GM19395 (cell line): ENCODE measurements at regions not wholly inside any gene's neighbourhood (a gene's known extent, or its start where the extent isn't known, plus 50 kb on each side); places are given as distances from the start of the nearest gene placed in this dataset.
"Not testable (repeated sequence)": the region's sequence is repeated elsewhere in the genome, so short reads cannot be mapped to it uniquely, and the experiment has no call there.

Experiments
- ATAC-seq: cut with Tn5 transposase; IDR thresholded peaks from one replicate; pipeline ENCODE4 v1.9.1; 2021; ENCODE audit warnings: mild to moderate bottlenecking, moderate library complexity; ENCODE audit not compliant: unreplicated experiment

DNA sequence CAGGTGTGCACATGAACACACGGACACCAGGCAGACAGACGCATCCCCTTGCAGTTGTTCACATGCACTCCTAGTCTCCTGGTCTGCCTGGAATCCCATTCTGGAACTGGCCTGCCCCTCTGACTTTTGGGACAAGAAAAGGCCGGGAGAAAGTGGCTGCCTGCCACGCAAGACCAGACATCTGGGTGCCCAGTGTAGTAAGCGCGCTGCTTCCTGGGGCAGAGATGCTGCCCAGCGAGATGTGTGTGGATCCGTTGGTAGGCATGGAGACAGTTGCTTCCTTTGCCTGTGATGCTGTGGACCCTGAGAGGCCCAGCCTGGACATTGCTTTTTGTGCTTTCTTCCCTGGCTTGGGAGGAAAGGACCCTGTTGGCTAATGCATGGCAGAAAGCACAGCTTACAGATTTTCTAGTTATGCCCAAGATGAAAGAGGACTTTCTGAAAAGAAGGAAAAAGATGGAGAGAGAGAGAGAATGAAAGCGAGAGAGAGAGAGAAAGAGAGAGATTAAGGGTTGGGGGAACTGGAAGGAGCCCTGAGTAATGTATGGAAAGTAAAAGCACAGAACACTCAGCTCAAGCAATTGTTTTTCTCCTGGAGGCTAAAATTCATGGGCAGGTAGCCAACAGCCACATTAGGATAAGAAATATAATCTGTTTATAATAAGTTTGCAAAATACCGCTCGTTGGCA lies 235.3 kb downstream of the BCL2L11 start:
- ATAC-seq = not testable (repeated sequence)

DNA sequence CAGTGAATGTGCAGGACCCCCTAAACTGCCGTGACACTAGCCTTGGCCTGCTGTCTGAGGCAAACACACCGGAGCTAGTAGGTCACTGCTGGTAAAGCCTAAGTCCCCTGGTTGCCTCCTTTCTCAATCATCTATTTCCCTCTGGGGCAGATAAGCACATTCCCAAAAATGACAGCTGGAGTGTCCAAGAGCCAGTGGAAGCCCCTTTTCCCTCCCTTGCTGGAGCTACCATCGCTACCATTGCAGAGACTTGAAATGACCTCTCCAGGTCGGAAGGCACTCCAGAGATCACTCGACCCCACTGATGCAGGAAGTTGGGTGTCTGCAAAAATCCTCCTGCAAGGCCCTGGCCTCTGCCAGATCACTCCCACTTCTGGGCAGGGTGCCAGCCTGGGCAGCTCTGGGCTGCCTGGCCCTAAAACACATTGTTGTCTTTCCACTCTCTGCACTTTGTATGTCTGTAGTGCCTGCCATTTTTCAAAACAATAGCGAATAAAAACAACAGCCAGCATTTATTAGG lies 235.9 kb downstream of the BCL2L11 start:
- not testable (repeated sequence) for ATAC-seq

DNA sequence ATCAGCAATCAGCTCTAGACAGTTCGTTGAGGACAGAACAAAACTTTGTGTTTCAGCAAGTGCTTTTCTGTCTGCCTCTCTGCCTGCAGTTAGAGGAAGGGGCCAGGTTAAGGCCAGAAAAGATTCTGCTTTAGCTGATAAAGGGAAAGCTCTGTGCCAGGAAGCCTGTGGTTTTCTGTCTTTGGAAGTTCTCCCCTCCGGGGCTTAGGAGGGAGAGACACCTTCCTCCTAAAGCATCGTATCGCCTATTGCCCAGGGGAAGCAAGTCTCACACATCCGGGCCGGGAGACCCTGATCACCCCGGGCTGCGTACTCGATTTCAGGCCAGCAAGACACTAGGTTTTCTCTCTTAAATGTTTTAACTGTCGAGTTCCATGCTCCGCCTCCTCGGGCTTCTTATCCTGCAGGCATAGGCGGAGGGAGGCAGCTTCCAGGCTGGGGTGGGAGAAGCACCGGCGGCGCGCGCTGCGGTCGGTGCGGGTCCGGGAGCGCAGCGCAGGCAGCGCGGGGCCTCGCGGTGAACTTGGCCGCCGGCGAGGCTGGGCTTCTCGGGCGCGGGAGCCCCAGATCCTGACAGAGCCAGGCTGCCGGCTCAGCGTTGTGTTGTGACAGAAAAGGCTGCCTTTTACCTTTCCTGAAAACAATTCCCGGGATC lies 245.4 kb downstream of the BCL2L11 start:
- not testable (repeated sequence) for ATAC-seq

DNA sequence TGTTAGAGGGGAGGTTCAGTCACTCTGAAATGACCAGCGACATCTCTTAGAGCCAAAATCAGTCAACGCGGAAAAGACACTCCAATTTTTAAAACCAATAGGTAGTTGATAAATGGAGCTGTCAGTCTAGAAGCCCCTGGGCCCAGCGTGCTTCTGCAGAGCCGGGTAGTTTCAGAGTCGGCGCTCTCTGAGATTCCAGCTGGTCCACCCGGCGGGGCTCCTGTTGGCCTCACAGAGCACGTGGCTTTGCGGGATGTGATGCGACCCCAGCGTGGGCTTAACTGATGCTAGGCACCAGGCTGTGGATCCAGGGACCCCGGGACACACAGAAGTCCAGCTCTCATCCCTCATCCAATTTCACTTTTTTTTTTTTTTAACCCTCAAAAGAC lies 245.9 kb downstream of the BCL2L11 start:
- not testable (repeated sequence) for ATAC-seq

DNA sequence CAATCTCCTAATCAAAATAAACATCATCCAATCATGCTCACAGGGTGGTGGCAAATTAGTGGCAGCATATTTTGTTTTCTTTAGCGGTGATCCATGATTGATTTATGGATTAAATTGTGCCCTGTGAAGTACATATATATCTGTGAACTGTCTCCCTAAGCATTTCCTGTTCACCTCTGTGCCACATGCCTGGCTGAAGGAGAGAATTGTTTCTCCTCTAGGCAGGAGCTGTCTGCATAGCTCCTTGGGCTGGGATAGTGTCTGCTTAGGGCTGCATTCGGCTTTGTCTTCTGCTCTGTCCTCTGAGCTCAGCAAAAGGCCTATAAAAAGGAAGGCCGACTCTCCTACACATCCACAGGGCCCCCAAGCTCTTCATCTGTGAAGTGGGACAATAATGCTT lies 246.4 kb downstream of the BCL2L11 start:
- ATAC-seq = not testable (repeated sequence)

DNA sequence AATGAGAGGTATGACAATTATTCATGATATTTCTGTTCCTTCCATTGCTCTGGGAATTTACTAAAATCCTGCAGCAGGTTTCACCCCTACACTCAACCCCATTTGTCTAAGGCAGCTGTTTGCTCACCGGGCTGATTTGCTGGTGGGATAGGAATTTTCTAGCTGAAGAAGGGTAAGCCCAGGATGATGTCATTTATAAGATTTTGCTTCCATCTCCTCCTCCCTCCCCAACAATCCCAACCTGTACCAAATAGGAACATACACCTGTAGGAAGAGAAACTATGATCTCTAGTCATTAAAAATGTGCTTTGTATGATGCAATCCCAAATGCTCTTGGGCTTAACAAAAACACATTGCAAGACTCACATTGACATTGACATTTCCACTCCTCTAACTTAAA lies 247.2 kb downstream of the BCL2L11 start:
- not testable (repeated sequence) for ATAC-seq

DNA sequence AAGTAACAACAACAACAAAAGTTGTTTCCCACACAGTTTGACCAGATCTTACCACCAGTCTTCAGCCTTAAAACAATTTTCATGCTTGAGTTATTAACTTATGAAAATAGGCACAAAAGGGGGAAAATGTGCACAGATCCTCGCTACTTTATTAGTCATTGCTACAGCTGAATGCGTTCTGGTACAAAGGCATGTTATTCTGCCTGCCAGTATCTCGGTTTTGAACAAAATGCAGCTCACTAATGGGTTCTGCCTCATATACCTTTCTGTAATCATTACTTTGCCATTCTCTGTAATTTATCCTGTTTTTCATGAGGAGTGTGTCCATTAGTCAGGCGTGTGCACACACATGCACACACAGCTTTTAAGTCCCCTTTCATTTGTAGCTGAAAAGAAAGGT lies 247.6 kb downstream of the BCL2L11 start:
- not testable (repeated sequence) for ATAC-seq

DNA sequence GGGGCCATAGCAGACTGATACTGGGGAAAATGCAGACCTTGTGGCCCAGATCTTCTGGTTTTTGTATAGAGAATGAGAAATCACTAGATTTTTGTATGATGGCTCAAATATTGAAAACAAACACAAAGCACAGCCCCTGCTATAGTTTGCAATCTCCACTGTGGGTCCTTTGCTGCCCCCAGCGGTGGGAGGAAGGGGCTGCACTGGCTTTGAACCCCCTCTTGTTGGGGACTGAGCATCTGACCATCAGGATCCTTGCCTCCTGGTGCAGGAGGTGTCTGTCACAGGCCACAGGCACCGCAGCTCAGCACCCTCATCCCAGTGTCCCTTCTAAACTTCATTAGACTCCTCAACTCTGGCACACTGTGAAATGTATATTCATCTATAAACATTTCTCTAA lies 252.3 kb downstream of the BCL2L11 start:
- ATAC-seq = not testable (repeated sequence)

DNA sequence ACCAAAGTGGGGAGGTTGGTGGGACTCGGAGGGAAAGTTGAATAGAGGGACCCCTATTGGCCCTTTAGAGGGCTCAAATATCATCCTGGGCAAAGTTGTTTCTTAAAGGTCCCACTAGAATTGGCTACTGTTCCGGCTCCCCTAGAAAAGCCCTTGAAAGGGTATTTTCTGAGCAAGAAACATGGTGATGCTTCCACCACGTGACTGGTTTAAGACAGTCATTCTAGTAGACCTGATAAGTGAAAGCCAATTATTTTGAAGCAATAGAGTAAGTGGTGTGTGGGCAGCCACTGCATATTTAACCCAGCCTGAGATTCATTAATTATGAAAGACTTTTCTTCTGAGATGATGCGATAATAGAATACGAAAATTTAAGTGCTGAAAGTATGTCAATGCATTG lies 253.3 kb downstream of the BCL2L11 start:
- ATAC-seq = not testable (repeated sequence)

DNA sequence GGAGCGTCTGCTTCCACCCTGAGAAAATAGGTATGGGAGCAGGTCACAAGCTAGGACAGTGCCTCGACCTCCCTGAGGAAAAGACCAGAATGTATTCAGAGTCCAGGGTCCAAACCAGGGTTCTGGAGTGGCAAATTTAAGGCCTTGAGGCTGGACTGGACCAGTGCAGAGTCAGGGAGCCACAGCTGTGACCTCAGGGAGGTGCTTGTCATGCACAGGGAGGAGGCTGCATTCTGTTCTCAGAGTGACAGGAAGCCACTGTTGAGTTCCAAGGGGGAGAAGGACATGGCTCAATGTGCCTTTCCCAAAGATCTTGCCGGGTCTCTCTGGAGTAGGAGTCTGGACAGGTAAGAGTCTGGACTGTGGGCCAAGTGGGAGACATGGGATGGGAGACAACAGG lies 254.0 kb downstream of the BCL2L11 start:
- ATAC-seq = not testable (repeated sequence)

DNA sequence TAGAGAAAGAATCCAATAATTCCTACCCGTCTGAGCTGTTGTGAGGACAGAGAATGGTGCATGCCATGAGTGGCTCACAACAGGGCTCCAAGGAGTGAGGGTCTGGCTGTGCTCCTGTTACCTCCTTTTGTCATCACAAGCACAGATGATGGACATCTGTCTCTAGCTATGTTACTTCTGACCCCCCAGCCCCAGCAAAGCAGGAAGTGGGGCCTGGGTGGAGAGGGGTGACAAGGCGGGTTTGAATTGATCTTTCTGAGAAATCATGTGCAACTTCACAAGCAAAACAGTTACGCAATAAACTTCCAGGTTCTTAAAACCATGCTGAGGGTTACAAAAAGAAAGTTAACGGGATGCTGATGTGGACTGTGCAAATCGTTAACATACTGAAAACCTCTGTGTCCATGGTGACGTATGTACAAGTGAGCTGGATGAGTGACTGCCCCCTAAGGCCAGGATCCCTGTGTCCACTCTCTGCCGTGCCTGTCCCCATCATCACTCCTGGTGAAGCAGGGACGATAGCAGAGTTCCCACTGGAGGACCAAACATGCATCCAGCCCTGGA lies 254.7 kb downstream of the BCL2L11 start:
- ATAC-seq = not testable (repeated sequence)

DNA sequence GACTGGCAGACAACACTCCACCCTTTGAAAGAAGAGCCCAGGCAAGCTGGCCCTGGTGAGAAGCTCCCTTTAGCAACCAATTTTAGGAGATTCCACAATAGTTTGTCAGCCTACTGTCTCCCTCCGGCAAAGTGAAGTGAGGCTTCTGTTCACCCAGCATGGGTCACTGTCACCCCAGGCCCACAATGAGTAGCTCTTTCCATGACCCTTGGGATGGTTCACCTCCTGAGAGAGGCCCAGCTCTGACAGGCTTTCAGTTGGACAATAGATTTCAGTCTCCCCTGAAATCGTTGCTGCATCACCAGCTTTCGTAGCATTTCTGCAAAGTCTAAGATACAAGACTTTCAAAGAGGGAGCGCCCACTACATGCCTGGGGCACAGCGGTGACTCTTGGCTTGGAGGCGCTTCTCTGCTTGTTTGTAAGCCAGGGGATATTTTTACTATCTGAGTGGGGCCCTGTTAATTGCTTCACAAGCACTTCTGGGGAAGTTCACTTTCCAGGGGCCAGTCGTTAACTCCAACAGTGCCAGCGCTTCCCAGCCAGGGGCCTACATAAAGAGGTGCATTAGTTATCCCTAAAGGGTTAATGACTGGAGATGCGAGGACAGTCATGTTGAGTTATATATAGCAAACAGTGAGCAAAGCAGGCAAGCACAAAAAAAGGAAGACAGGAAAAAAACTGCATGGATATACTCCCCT lies 255.7 kb downstream of the BCL2L11 start:
- ATAC-seq = not testable (repeated sequence)

DNA sequence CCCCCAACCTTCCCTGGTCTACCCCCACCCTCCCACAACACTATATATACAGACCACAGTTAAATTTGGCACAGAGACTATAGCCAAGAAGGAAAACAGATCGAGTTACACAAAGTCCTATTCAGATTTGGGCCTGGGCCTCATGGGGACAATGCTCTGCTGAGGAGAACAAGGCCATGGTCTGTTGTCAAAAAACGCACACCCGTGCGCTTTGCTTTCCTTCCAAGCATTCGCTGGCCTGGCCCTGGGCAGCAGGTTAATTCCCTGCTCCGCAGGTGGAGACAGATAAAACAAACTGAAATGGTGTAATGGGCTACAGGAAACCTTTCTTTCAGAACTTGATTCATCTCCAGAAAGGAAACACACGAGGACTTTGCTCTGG lies 256.2 kb downstream of the BCL2L11 start:
- not testable (repeated sequence) for ATAC-seq

DNA sequence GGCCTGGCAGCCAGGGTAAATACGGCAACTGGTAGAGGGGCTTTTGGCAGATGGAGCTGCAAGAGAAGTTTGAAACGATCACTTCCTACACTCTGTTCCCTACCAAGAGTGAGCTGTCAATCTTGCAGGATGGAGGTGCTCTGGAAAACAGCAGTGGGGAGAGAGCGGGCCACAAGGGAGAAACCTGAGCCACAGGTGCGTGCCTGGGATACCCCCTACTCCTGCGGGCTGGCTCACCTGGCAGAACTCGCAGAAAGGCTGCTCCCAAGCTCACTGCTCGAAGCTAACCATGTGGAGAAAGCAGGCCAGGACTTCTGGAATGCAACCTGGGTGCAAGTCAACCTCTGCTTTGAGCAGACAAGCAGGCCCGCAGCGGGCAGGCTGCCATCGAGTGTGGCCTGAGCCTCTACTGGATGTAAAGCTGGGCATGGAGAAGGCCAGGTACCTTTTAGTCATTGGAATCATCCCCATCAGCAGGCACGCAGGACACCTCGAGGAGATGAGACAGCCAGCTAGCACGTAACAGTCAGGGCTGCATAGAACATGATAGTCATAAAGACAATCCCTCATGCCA lies 256.8 kb downstream of the BCL2L11 start:
- ATAC-seq = not testable (repeated sequence)

DNA sequence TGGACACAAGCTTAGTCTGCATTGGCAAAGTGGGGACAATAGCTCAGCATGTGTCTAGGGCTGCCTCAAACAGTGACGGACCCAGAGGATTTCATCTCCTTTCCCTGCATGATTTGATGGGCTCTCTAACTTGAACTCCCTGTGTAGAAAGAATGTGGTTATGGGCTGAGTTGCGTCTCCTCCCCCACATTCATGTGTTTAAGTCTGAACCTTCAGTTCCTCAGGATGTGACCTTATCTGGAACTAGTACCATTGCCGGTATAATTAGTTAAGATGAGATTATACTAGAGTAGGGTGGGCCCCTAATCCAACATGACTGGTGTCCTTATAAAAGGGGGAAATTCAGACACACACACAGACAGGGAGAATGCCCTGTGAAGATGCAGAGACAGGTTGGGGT lies 257.6 kb downstream of the BCL2L11 start:
- ATAC-seq = not testable (repeated sequence)

DNA sequence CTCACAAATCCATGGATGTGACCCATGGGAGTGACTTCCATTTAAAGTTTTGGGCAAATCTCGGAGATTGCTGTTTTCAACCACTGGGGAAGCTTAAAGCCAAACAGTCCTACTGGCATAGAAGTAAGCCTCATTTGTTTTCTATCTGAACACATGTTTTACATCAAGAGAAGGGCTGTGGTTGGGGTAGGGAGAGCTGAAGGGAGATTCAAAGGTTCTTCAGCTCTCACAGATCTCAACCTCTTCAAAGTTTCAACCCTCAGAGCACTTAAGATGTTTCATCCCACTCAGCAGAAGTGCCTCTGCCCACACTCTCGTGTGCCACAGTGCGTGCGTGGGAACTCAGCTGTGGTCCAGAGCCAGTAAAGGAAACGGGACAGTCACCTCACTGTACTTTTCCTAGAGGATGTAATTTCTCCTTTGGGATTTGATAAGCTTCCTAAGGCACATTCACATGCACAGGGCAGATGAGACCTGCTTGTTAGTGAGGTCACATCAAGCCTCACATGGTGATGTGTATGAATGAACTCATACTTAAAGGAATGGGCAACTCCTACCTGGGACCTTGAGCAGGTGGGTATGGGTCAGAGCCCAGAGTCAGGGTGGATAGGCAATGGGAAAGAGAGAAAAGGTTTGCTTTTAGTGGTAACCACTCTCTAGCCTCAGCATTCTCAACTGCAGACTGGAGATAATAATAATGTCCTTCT lies 260.2 kb downstream of the BCL2L11 start:
- not testable (repeated sequence) for ATAC-seq

DNA sequence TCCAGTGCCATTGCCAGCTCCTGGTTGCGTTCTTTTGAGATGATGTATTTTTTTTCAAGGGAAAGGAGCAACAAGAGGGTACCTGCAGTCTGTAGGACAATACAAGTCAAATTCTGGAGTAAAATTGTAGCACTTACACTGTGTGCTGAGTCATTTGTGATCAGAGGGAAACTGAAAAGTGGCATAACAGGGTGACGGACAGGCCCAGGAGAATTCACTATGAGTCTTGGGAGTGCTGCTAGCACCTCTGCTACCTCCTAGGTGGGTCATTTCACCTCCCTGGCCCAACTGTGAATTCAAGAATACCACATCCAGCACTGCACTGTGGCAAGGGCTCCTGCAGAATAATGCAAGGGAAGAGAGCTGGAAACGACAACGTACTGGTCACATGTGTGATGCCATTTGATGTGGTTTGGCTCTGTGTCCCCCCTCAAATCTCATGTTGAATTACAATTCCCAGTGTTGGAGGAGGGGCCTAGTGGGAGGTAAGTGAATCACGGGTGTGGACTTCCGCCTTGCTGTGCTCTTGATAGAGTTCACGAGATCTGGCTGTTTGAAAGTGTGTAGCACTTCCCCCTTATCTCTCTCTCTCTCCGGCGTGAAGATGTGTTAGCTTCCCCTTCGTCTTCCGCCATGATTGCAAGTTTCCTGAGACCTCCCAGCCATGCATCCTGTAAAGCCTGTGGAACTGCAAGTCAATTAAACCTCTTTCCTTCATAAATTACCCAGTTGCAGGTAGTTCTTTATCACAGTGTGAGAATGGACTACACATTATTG lies 261.0 kb downstream of the BCL2L11 start:
- ATAC-seq = not testable (repeated sequence)

DNA sequence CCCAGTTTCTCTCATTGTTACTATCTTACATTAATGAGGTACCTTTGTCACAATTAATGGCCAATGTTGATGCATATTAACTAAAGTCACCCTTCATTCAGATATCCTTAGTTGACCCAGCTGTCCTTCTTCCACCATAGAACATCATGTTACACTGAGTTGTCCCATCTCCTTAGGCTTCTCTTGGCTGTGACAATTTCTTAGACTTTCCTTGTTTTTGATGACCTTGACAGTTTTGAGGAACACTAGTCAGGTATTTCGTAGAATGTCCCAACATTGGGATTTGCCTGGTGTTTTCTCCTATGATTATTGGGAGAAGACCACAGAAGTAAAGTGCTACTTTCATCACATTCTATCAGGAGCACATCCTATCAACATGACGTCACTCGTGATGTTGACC lies 261.8 kb downstream of the BCL2L11 start:
- not testable (repeated sequence) for ATAC-seq

DNA sequence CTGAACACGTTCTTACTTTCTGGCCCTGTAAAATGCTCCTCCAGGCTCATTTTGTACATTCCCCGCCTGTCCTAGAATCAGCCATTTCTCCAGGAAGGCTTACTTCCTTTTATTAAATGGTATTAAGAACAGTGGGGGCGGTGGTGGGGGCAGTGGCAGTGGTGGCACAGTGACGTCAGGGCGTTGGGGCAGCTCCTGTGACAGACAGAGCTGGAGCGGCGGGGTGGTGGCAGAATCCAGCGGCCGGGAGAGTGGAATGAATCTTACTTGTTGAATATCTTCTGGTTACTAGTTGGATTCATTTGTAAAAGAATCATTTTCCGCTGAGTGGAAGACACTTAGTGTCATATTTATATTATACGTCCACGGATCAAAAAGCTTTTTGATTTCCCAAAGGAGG lies 262.6 kb downstream of the BCL2L11 start:
- not testable (repeated sequence) for ATAC-seq
